BLaER1 (cell line): ENCODE measurements at regions not wholly inside any gene's neighbourhood (a gene's known extent, or its start where the extent isn't known, plus 50 kb on each side); places are given as distances from the start of the nearest gene placed in this dataset.

Source experiments
- H3K27ac ChIP-seq: shearing (Covaris generic); formaldehyde crosslinking; 2 replicates; pipeline ENCODE4 v1.8.1; 2022
- H3K27me3 ChIP-seq: shearing (Covaris generic); formaldehyde crosslinking; 2 replicates; pipeline ENCODE4 v1.8.1; 2022
- H3K36me3 ChIP-seq: shearing (Covaris generic); formaldehyde crosslinking; 2 replicates; pipeline ENCODE4 v1.8.1; 2022
- H3K4me1 ChIP-seq: shearing (Covaris generic); formaldehyde crosslinking; 2 replicates; pipeline ENCODE4 v1.8.1; 2022
- H3K4me2 ChIP-seq: shearing (Covaris generic); formaldehyde crosslinking; 2 replicates; pipeline ENCODE4 v1.8.1; 2022
- H3K4me3 ChIP-seq: shearing (Covaris generic); formaldehyde crosslinking; 2 replicates; pipeline ENCODE4 v1.8.1; 2022
- H3K9ac ChIP-seq: shearing (Covaris generic); formaldehyde crosslinking; 2 replicates; pipeline ENCODE4 v1.8.1; 2022
- H3K9me3 ChIP-seq: shearing (Covaris generic); formaldehyde crosslinking; 2 replicates; pipeline ENCODE4 v1.8.1; 2022
- H4K20me1 ChIP-seq: shearing (Covaris generic); formaldehyde crosslinking; 2 replicates; pipeline ENCODE4 v1.8.1; 2022
- Cebpa-rat ChIP-seq: shearing (Covaris generic); IDR thresholded peaks from 2 replicates; pipeline ENCODE4 v1.8.1; 2022

DNA sequence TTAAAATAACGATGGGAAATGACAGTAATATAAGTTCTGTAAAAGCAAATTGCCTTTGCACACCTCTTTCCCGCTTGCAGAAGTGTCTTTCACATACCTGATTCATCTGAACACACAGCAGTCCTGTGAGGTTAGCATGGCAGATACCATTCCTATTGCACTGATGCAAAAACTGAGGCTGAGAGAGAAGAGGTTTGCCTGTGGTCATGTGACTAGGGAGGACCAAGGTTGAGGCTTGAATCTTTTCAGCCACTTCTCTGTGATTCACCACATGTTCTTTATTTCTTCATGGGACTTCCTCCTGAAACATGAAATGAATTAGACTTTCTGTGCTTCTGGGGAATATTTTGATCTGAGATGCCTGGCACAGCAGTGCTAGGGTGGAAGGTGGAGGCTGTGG is 92.9 kb downstream of the VEGFA start:
- Histone ChIP-seq H3K4me2 (no peak overlapping the region), H3K4me1 (no peaks in the 10 kb centered on the region), H3K36me3 (no peaks in the 10 kb centered on the region), H3K4me3 (no peak overlapping the region), H3K9ac (no peak overlapping the region), H3K27ac (no peak overlapping the region), H3K9me3 (no peaks in the 10 kb centered on the region), H4K20me1 (no peaks in the 10 kb centered on the region), H3K27me3 (no peaks in the 10 kb centered on the region)
- no peak for TF ChIP-seq Cebpa-rat

DNA sequence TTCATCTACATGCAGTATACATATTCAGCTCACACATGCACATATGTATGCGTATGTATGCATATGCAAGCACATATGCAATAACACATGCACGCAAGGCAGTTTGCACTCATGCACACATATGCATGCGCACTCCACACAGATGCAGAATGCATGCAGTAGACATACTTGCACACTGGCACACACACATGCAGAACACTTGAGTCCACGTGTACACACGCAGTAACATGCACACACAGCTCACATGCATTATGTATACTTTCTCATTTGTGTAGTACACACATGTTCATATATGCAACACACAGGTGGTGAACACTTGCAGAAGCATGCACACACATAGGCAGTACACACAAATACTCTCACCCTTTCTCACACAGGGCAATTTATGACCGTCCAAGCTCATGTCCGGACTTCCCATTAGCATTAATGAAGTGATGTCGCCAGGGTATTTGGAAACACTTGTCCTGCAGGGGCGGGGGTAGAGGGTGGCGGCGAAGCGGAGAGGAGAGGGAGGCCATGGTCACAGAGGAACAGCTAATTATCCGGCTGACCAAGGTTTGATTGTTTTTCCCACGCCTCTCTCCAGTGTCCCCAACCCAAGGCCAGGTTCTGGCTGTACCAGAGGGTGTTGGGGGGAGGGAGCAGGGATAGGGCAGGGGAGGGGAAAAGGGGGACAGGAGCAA is 91.3 kb downstream of the VEGFA start:
- Histone ChIP-seq H3K9ac (no peak overlapping the region), H3K27ac (no peak overlapping the region), H3K9me3 (no peaks in the 10 kb centered on the region), H3K4me2 (no peak overlapping the region), H3K4me3 (no peak overlapping the region), H3K36me3 (no peaks in the 10 kb centered on the region), H4K20me1 (no peaks in the 10 kb centered on the region), H3K27me3 (no peaks in the 10 kb centered on the region), H3K4me1 (no peaks in the 10 kb centered on the region)
- TF ChIP-seq Cebpa-rat, result no peak

DNA sequence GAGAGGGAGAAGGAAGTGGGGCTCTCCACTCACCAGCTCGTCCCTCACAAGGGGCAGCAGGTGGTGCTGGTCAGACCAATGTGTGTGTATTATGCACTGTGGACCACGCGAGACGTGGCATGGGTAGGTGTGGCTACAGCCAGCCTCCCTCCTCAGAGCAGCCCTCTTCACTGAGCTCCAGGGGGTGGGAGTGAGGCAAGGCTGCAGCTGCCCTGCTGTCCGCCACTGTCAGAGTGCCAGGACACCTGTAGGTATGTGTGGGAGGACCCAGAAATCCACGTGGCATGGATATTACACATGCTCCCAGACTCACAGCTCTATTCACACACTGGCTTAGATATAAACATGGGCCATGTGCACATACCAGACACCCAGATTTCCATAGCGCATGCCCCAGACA is 90.3 kb downstream of the VEGFA start:
- Histone ChIP-seq H4K20me1 (no peaks in the 10 kb centered on the region), H3K27me3 (no peaks in the 10 kb centered on the region), H3K36me3 (no peaks in the 10 kb centered on the region), H3K4me1 (no peaks in the 10 kb centered on the region), H3K4me2 (no peak overlapping the region), H3K27ac (no peak overlapping the region), H3K9me3 (no peaks in the 10 kb centered on the region), H3K9ac (no peak overlapping the region), H3K4me3 (no peak overlapping the region)
- no peak for TF ChIP-seq Cebpa-rat

DNA sequence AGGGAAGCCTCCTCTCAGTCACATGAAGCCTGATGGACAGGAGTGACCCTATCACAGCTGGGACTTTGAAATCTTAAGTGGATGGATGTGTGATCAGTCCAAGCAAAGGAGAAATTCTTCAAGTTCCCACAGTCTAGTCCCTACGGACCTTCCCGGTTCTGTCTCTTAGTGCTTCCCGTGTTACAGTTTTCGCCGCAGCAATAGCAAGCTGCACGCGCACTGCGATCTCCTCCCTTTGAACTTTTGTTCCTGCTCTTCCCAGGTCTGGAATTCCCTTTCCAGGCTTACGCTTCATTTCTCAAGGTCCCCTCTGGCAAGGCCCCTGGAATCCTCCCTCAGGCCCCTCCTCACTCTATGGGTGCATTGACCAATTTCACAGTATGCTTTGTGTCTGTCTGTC is 89.2 kb downstream of the VEGFA start:
- H3K27ac ChIP-seq, result no peak overlapping the region

DNA sequence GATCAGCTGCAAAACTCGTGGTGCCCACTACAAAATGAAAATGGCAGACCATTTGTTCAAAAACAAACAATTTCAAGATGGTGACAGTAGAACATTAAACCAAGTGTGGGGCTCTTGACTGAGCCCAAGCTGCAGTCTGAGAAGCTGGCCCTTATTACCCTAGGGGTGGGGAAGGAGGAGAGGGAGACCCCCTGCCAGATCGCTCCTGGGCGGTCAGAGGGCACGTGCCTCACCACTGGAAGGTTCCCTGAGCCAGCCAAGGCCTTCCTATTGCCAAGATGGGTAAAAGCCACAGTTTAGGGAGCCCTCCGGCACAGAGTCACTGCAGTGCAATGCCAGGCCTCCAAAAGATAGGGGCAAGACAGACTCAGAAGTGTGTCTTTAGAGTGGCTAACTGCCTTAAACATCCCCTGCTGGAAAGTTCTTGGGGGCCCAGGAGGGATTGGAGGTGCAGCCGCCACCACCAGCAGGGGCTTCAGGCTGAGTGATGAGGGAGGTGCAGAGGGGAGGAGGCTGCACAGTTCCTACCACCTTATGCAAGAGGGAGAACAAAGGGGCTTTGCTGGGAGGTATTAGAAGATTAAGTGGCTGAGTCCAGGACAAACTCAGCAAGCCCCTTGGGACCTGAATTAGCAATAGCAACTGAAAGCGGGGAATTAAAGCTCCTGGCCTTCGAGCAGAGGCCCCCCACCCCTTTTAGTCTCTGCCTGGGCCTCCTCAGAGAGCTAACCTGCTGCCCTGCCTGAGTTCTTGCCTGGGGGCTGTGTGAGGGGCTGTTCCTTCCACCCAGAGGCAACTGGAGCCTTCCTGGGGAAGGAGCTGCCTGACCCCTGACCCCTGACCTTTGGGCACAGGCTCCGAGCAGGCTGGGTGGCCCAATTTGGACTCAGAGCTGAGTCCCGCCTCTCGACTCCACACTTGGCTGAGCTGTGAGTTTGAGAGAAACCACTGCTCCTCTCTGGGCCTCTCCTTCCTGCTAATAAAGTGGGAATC is 88.4 kb downstream of the VEGFA start:
- no peaks in the 10 kb centered on the region for H4K20me1 ChIP-seq
- no peak overlapping the region for H3K4me3 ChIP-seq
- no peaks in the 10 kb centered on the region for H3K36me3 ChIP-seq
- H3K9me3 ChIP-seq, result no peaks in the 10 kb centered on the region
- no peak overlapping the region for H3K9ac ChIP-seq
- TF ChIP-seq Cebpa-rat, result no peak
- no peak overlapping the region for H3K4me2 ChIP-seq
- no peaks in the 10 kb centered on the region for H3K27me3 ChIP-seq
- H3K4me1 ChIP-seq, result peaks cover 6% of the 10 kb centered on the region
- no peak overlapping the region for H3K27ac ChIP-seq

More for the DNA sequence above, 89.2 kb downstream of the VEGFA start:
- no peak overlapping the region for H3K4me3 ChIP-seq
- TF ChIP-seq Cebpa-rat, result no peak
- H3K4me1 ChIP-seq, result no peaks in the 10 kb centered on the region
- no peaks in the 10 kb centered on the region for H3K36me3 ChIP-seq
- no peaks in the 10 kb centered on the region for H3K27me3 ChIP-seq
- H3K9ac ChIP-seq, result no peak overlapping the region
- H4K20me1 ChIP-seq, result no peaks in the 10 kb centered on the region
- H3K4me2 ChIP-seq, result no peak overlapping the region
- no peaks in the 10 kb centered on the region for H3K9me3 ChIP-seq

DNA sequence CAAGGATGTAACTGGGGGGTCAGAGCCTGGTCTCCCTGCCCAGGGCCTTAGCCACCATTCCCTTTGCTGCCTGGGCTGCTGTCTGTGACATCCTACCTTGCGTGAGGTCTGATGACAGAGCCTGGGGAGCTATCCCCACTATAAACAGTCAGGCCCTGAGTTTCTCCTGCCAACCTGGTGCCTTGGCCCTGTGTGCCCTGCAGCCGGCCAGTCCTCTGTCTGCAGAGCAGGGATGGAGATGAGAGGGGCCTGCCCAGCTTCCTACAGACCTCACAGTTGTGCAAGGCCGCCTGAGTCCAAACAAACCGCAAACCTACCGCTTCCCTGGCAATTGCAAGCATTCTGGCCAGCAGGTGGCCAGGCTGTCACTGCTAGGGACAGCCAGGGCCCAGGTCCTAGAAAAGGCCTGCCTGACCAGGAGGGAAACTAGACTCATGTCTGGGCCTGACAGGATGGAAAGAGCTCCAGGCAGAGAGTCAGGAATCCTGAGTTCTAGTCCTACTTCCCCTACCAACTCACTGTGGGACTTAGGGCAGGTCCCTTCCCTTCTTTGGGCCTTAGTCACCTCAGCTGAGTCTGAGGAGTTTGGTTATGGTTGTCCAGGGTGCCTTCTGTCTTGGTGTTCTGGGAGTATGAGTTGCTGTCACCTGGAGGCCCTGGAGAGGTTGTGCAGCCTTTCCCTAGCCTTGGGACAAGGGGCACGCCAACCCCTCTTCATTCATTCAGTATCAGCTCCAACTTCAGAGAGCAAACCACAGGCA is 86.2 kb downstream of the VEGFA start:
- Histone ChIP-seq H3K27ac (no peak overlapping the region), H3K4me1 (peaks cover 14% of the 10 kb centered on the region), H3K4me2 (no peak overlapping the region), H4K20me1 (no peaks in the 10 kb centered on the region), H3K4me3 (no peak overlapping the region), H3K9ac (no peak overlapping the region), H3K27me3 (no peaks in the 10 kb centered on the region), H3K9me3 (no peaks in the 10 kb centered on the region), H3K36me3 (no peaks in the 10 kb centered on the region)
- no peak for TF ChIP-seq Cebpa-rat

DNA sequence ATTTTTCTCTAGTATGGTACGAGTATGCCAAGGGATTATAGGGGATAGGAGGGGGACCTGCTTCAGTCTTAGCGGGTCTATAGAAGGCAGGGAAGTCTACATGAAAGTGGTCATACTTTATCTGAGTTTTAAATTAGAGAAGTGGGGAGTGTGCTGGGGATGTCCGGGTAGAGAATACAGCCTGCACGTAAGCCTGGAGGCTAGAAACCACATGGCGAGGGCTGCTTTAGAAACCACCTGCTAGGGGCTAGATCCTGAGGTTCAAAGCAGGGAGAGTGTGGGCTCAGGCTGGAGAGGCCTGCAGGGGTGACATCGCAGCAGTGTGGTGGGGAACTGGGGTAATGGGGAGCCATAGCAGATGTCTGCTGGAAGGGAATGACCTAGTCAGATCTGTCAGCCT is 85.2 kb downstream of the VEGFA start:
- Histone ChIP-seq H3K4me1 (peaks cover 14% of the 10 kb centered on the region), H3K4me3 (no peak overlapping the region), H3K27ac (no peak overlapping the region), H3K4me2 (no peak overlapping the region), H3K9ac (no peak overlapping the region), H3K9me3 (no peaks in the 10 kb centered on the region), H3K36me3 (no peaks in the 10 kb centered on the region), H4K20me1 (no peaks in the 10 kb centered on the region), H3K27me3 (no peaks in the 10 kb centered on the region)
- TF ChIP-seq Cebpa-rat, result no peak

DNA sequence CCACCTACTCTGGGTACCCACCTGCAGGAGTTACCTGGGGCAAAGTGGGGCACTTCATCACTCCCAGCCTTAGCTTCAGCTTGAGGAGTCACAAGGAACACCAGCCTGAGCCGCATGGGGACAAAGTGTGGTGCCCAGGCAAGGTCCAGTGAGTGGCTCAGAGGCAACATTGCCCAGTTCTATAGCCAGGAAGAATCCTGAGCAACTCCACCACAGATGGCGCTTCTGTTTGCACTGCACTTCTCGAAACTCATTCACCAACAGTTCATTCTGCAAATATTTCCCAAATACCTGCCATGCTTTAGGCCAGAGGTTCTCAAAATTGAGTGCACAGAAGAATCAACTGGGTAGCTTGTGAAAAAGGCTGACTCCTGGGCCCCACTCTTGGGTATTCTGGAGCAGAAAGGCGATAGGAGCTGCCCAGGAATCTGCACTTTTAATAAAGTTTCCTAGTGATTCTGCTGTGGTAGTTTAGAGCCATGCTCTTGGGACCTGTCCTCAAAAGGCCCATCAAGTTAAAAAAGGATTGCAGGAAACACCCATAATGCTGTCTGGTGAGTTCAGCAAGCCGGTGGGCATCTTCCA is 83.1 kb downstream of the VEGFA start:
- Histone ChIP-seq H3K9ac (no peak overlapping the region; the same call in 1 of the 2 replicates), H3K4me3 (no peak overlapping the region), H3K27ac (peak overlapping the region; percentile 25; the same call in 1 of the 2 replicates), H4K20me1 (no peaks in the 10 kb centered on the region), H3K9me3 (no peaks in the 10 kb centered on the region), H3K4me1 (peaks cover 19% of the 10 kb centered on the region), H3K27me3 (no peaks in the 10 kb centered on the region), H3K4me2 (peak overlapping the region; percentile 65), H3K36me3 (no peaks in the 10 kb centered on the region)
- no peak for TF ChIP-seq Cebpa-rat

DNA sequence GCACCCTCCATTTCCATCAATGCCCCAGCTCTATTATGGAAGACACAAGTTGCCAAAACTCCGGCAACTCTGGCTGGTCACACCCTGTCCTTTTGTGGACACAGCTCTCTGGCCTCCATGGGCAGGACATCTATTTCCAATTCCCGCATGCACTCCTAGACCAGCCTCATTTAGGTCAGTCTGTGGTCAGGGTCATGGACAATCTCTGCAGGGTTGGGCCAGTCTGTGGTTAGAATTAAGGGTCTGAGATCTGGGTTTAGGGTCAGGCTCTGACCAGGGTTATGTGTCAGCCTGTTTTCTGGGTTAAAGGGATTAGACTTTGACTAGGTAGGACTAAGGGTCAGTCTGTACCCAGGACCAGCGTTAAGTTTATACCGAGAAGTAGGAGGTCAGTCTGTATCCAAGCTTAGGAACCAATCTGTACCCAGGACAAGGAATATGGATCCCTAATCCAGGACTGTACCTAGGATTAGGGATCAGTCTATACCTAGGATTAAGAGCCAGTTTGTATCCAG is 82.4 kb downstream of the VEGFA start:
- Histone ChIP-seq H3K4me1 (peaks cover 21% of the 10 kb centered on the region), H3K27ac (no peak overlapping the region), H3K36me3 (no peaks in the 10 kb centered on the region), H3K4me3 (no peak overlapping the region), H3K9me3 (no peaks in the 10 kb centered on the region), H4K20me1 (no peaks in the 10 kb centered on the region), H3K9ac (no peak overlapping the region), H3K27me3 (no peaks in the 10 kb centered on the region), H3K4me2 (no peak overlapping the region)
- TF ChIP-seq Cebpa-rat, result no peak
